PC-9 (cell line): ENCODE measurements at regions not wholly inside any gene's neighbourhood (a gene's known extent, or its start where the extent isn't known, plus 50 kb on each side); places are given as distances from the start of the nearest gene placed in this dataset.

Source experiments
- EZH2 ChIP-seq: fragments of 200-600 bp; sonication (generic); IDR thresholded peaks from 2 replicates; pipeline ENCODE4 v1.8.0; 2017; ENCODE audit warnings: antibody characterized with exemption, low read depth
- TF ChIP-seq, protein P1 (sequence below): fragments of 200-600 bp; sonication (generic); conservative IDR thresholded peaks from 2 replicates; pipeline ENCODE4 v1.6.1; 2017; ENCODE audit warnings: mixed run types, antibody characterized with exemption, mild to moderate bottlenecking, moderate library complexity

DNA sequence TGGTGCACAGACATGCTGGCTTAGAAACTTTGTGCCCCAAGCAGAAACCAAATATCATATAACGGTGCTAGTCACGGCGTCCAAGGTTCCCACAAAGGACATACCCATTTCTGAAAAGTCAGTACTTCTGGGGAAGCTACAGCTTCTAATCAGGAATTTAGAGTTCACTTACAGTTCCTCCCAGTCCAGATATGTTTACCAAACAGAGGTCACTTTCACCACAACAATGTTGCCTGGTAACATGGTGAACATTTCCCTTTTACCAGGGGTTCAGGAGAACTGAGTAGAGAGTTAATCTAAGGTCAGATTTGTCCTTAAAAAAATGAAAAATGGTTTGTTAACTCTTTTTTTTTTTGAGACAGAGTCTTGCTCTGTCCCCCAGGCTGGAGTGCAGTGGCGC lies 265.9 kb upstream of the MKLN1 start:
- TF ChIP-seq, protein P1, sequence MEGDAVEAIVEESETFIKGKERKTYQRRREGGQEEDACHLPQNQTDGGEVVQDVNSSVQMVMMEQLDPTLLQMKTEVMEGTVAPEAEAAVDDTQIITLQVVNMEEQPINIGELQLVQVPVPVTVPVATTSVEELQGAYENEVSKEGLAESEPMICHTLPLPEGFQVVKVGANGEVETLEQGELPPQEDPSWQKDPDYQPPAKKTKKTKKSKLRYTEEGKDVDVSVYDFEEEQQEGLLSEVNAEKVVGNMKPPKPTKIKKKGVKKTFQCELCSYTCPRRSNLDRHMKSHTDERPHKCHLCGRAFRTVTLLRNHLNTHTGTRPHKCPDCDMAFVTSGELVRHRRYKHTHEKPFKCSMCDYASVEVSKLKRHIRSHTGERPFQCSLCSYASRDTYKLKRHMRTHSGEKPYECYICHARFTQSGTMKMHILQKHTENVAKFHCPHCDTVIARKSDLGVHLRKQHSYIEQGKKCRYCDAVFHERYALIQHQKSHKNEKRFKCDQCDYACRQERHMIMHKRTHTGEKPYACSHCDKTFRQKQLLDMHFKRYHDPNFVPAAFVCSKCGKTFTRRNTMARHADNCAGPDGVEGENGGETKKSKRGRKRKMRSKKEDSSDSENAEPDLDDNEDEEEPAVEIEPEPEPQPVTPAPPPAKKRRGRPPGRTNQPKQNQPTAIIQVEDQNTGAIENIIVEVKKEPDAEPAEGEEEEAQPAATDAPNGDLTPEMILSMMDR, result no peak
- no peak for TF ChIP-seq EZH2
